Muscle layer of duodenum (tissue), 2 donors: ENCODE measurements at regions not wholly inside any gene's neighbourhood (a gene's known extent, or its start where the extent isn't known, plus 50 kb on each side); places are given as distances from the start of the nearest gene placed in this dataset.

Source experiments
- H3K27ac ChIP-seq: one replicate; pipeline ENCODE4 v1.7.0; 2013; ENCODE audit warnings: mild to moderate bottlenecking, low read length
- H3K27me3 ChIP-seq: one replicate; pipeline ENCODE4 v1.7.0; 2013; ENCODE audit warnings: low read depth, mild to moderate bottlenecking, control low read depth, low read length
- H3K36me3 ChIP-seq, 2 donors: one replicate each; pipeline ENCODE4 v1.7.0; 2013; ENCODE audit warnings: low read length in 2 of 2, control low read depth in 1 of 2, mild to moderate bottlenecking in 1 of 2; ENCODE audit not compliant: insufficient read depth in 2 of 2, control insufficient read depth in 1 of 2
- H3K4me1 ChIP-seq, 2 donors: one replicate each; pipeline ENCODE4 v1.7.0; 2013; ENCODE audit warnings: low read length in 2 of 2, mild to moderate bottlenecking in 2 of 2, control low read depth in 1 of 2, moderate library complexity in 1 of 2; ENCODE audit not compliant: insufficient read depth in 2 of 2, control insufficient read depth in 1 of 2
- H3K4me3 ChIP-seq, 2 donors: one replicate each; pipeline ENCODE4 v1.7.0; 2013; ENCODE audit warnings: low read length in 2 of 2, low read depth in 1 of 2, mild to moderate bottlenecking in 1 of 2
- H3K9me3 ChIP-seq, 2 donors: one replicate each; pipeline ENCODE4 v1.7.0; 2013; ENCODE audit warnings: low read length in 2 of 2, control low read depth in 1 of 2, mild to moderate bottlenecking in 1 of 2; ENCODE audit not compliant: control insufficient read depth in 1 of 2
- donor health status: healthy.

DNA sequence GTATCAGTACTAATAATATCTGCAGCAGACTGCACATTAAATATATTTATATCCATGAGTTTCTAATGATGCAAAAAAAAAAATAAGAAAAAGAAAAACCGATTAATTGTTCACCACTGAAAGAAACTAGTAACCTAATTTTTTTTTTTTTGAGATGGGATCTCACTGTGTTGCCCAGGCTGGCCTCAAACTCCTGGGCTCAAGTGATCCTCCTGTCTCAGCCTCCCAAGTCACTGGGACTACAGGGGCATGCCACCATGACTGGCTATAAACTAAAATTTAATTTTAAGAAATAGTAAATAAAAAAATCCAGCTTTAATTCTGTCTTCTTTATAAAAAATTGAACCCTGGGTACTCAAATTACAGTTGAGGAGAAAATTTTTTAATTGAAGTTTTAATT is 358.2 kb downstream of the QKI start:
- H3K27ac ChIP-seq, result no peak overlapping the region
- H3K27me3 ChIP-seq, result no peaks in the 10 kb centered on the region
- H3K4me1 ChIP-seq, result no peaks in the 10 kb centered on the region
- no peaks in the 10 kb centered on the region for H3K9me3 ChIP-seq
- H3K4me3 ChIP-seq, result no peak overlapping the region
- H3K36me3 ChIP-seq, result no peaks in the 10 kb centered on the region

DNA sequence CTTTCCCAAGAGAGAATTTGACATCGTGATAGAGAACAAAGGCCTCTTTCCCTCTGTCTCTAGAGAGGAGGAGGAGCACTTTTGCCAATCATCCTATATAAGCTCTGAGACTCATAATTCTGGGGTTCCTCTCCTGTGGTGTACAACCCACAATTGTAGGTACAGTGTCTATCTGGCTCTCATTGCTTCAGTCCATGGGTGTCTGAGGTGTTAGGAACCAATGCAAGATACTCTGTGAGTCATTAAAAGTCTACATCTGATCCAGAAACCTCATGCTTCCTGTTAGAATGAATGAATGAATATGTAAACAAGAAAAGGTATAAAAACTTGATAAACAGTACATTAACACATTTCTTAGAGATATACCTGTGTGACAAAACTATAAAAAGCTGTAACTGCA is 356.7 kb downstream of the QKI start:
- no peak overlapping the region for H3K27ac ChIP-seq
- no peaks in the 10 kb centered on the region for H3K36me3 ChIP-seq
- H3K27me3 ChIP-seq, result no peaks in the 10 kb centered on the region
- no peaks in the 10 kb centered on the region for H3K4me1 ChIP-seq
- H3K9me3 ChIP-seq, result no peaks in the 10 kb centered on the region
- no peak overlapping the region for H3K4me3 ChIP-seq

DNA sequence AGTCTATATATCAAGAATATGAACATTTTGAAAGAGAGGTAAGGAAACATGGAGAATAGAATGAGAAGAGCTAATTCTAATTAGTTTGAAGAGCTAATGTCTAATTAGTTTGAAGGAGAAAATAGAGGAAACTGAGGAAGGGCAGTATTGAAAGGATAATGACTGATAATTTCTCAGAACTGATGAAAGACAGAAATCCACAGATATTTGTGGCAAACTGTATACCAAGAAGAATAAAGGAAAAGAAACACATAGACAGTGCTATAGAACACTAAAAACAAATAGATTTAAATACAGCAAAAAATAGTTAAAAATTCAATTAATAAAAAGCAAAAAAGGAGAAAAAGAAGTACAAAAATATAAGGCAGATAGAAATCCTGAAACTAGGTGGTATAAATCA is 354.4 kb downstream of the QKI start:
- no peaks in the 10 kb centered on the region for H3K27me3 ChIP-seq
- no peaks in the 10 kb centered on the region for H3K4me1 ChIP-seq
- H3K4me3 ChIP-seq, result no peak overlapping the region
- H3K36me3 ChIP-seq, result no peaks in the 10 kb centered on the region
- H3K9me3 ChIP-seq, result no peaks in the 10 kb centered on the region
- H3K27ac ChIP-seq, result no peak overlapping the region

- Histone ChIP-seq H3K4me1 (no peaks in the 10 kb centered on the region), H3K36me3 (no peaks in the 10 kb centered on the region), H3K27ac (no peak overlapping the region), H3K4me3 (no peak overlapping the region), H3K27me3 (no peaks in the 10 kb centered on the region), H3K9me3 (no peaks in the 10 kb centered on the region)
Measured at GRCh38 chr6:163766936-163767335, 352.4 kb downstream of the QKI start.

GRCh38 chr6:163765335-163765734 is 350.8 kb downstream of the QKI start:
- H3K27ac ChIP-seq, result no peak overlapping the region

GRCh38 chr6:163764565-163764964 is 350.0 kb downstream of the QKI start:
- no peak overlapping the region for H3K27ac ChIP-seq
- H3K4me1 ChIP-seq, result no peaks in the 10 kb centered on the region
- H3K9me3 ChIP-seq, result no peaks in the 10 kb centered on the region
- no peaks in the 10 kb centered on the region for H3K36me3 ChIP-seq
- H3K4me3 ChIP-seq, result no peak overlapping the region
- H3K27me3 ChIP-seq, result no peaks in the 10 kb centered on the region

More at GRCh38 chr6:163765335-163765734, 350.8 kb downstream of the QKI start:
- no peaks in the 10 kb centered on the region for H3K36me3 ChIP-seq
- H3K27me3 ChIP-seq, result no peaks in the 10 kb centered on the region
- H3K9me3 ChIP-seq, result no peaks in the 10 kb centered on the region
- H3K4me1 ChIP-seq, result no peaks in the 10 kb centered on the region
- no peak overlapping the region for H3K4me3 ChIP-seq

DNA sequence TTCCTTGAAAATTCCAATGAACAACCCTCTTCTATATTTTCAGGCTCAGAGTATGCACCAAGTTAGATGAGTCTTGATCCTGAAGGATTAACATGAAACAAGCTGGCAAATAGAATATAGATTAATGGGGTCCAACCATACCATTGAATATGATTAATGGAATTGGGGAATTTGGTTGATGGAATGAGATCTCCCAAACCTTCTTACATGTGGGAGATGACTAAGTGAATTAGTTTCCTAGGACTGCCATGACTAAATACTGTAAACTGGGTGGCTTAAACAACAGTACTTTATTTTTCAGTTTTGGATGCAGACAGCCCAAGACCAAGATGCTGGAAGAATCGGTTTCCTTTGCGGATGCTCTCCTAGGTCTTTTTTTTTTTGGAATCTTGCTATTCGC is 347.0 kb downstream of the QKI start:
- H3K4me3 ChIP-seq, result no peak overlapping the region
- no peaks in the 10 kb centered on the region for H3K9me3 ChIP-seq
- H3K27me3 ChIP-seq, result no peaks in the 10 kb centered on the region
- no peaks in the 10 kb centered on the region for H3K4me1 ChIP-seq
- H3K36me3 ChIP-seq, result no peaks in the 10 kb centered on the region
- no peak overlapping the region for H3K27ac ChIP-seq

DNA sequence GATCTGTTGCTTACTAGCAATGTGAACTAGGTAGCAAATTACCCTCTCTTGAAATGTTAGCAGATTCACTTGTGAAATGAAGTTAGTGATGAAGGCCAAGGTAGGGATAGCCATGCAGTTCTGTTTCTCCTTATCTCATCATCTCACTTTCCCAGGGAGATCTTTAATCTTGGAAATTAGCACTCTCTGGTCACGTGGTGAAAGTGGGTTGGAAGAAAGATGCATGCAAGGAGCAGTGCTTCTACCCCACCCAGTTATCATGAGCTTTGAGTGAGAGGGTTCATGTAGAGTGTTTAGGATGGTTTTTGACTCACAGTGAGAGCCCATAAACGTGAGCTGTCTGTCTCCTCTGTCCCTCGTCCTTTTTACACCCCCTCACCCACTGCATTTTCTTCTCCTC is 346.3 kb downstream of the QKI start:
- Histone ChIP-seq H3K9me3 (no peaks in the 10 kb centered on the region), H3K4me1 (no peaks in the 10 kb centered on the region), H3K27ac (no peak overlapping the region), H3K27me3 (no peaks in the 10 kb centered on the region), H3K36me3 (no peaks in the 10 kb centered on the region), H3K4me3 (no peak overlapping the region)

- H3K36me3 ChIP-seq, result no peaks in the 10 kb centered on the region
- H3K4me1 ChIP-seq, result no peaks in the 10 kb centered on the region
- no peak overlapping the region for H3K27ac ChIP-seq
- no peaks in the 10 kb centered on the region for H3K9me3 ChIP-seq
- no peaks in the 10 kb centered on the region for H3K27me3 ChIP-seq
- H3K4me3 ChIP-seq, result no peak overlapping the region
Measured at GRCh38 chr6:163759542-163759941, 345.0 kb downstream of the QKI start.

DNA sequence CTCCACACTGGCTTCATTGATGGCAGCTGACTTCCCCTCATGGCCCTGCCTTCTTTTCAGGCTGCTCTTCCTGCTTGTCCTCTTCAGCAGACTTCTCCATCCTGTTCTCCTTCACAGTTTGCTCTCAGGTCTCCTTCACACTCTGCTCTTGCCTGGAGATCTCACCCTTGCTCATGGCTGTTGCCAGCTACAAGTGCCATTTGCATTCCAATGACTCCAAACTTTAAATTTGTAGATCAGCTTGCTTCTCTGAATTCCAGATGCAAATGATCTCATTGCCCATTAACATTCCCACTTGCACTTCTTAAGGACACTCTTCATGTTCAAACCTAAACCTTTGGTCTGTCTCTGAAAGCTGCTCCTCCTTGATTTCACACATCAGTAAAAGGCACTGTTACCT is 343.0 kb downstream of the QKI start:
- Histone ChIP-seq H3K4me3 (no peak overlapping the region), H3K36me3 (no peaks in the 10 kb centered on the region), H3K4me1 (no peaks in the 10 kb centered on the region), H3K9me3 (no peaks in the 10 kb centered on the region), H3K27me3 (no peaks in the 10 kb centered on the region), H3K27ac (no peak overlapping the region)

DNA sequence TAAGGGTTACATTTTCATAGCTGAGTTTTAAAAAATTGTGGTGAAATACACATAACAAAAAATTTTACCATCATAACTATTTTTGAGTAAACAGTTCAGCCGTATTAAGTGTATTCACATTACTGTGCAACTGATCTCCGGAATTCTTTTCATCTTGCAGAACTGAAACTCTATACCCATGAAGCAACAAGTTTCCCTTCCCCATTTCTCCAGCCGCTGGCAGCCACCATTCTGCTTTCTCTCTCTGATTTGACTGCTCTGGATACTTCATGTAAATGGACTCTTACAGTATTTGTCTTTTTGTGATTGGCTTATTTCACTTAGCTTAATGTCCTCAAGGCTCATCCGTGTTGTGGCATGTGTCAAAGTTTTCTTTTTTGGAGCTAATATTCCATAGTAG is 341.6 kb downstream of the QKI start:
- no peaks in the 10 kb centered on the region for H3K4me1 ChIP-seq
- H3K36me3 ChIP-seq, result no peaks in the 10 kb centered on the region
- H3K9me3 ChIP-seq, result no peaks in the 10 kb centered on the region
- H3K27ac ChIP-seq, result no peak overlapping the region
- H3K4me3 ChIP-seq, result no peak overlapping the region
- no peaks in the 10 kb centered on the region for H3K27me3 ChIP-seq

- Histone ChIP-seq H3K9me3 (no peaks in the 10 kb centered on the region), H3K36me3 (no peaks in the 10 kb centered on the region), H3K27me3 (no peaks in the 10 kb centered on the region), H3K4me3 (no peak overlapping the region), H3K27ac (no peak overlapping the region), H3K4me1 (peaks cover 0 to 3% of the 10 kb centered on the region in 2 donors)
Measured at GRCh38 chr6:163754866-163755265, 340.3 kb downstream of the QKI start.
